ENCODE measurements at regions not wholly inside any gene's neighbourhood (a gene's known extent, or its start where the extent isn't known, plus 50 kb on each side); places are given as distances from the start of the nearest gene placed in this dataset.

- intact Hi-C loops (cut with micrococcal nuclease; ENCODE audit: unreplicated experiment) = no loop called here
- DNase-seq = no peak
- Mint-ChIP-seq H3K4me1 (ENCODE audit: low read depth, unreplicated experiment) (no peaks in the 10 kb centered on the region), H3K27ac (ENCODE audit: unreplicated experiment) (no peak overlapping the region), H3K9me3 (ENCODE audit: low read depth, unreplicated experiment) (peaks cover 5% of the 10 kb centered on the region), H3K27me3 (ENCODE audit: unreplicated experiment) (no peaks in the 10 kb centered on the region), H3K36me3 (ENCODE audit: insufficient read depth, unreplicated experiment) (no peaks in the 10 kb centered on the region), H3K4me3 (ENCODE audit: low read depth, unreplicated experiment) (no peak overlapping the region)
- no peak for TF ChIP-seq CTCF (IDR thresholded peaks at IDR 0.05; ENCODE audit: unreplicated experiment)
- CTCF ChIA-PET = interaction anchor here (0.7 kb wide), 1 partner anchor 14 kb away, joined by 3 read pairs; no protein-coding TSS in a partner anchor
- no TSS peak for BruUV-seq (replicated peaks)
Measured at GRCh38 chr2:57656198-57656597, 390.4 kb upstream of the VRK2 start.

DNA sequence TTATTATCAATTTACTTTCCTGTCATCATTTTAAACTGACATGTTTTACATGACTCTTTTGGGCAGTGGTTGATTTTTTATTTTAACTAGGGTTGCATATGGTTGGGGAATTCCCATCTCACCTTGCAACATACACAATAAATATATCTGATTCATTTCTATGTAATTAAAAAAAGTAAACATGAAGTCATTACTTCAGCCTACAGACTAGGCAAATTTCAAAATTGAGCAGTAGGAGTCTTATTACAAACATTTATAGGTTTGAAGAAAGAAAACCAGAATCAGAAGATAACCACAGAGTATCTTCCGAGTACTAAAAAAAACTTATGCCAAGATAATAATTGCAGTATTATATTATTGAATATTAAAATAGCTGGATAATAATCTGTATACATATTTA, 377.0 kb upstream of the VRK2 start:
- no peak overlapping the region for H3K4me3 Mint-ChIP-seq (ENCODE audit: low read depth, unreplicated experiment)
- no peak overlapping the region for H3K27ac Mint-ChIP-seq (ENCODE audit: unreplicated experiment)
- TF ChIP-seq CTCF (IDR thresholded peaks at IDR 0.05; ENCODE audit: unreplicated experiment) = no peak
- no peaks in the 10 kb centered on the region for H3K36me3 Mint-ChIP-seq (ENCODE audit: insufficient read depth, unreplicated experiment)
- no peaks in the 10 kb centered on the region for H3K9me3 Mint-ChIP-seq (ENCODE audit: low read depth, unreplicated experiment)
- DNase-seq = no peak
- CTCF ChIA-PET = no interaction called here
- peaks cover 9% of the 10 kb centered on the region for H3K4me1 Mint-ChIP-seq (ENCODE audit: low read depth, unreplicated experiment)
- intact Hi-C loops (cut with micrococcal nuclease; ENCODE audit: unreplicated experiment) = no loop called here
- H3K27me3 Mint-ChIP-seq (ENCODE audit: unreplicated experiment) = no peaks in the 10 kb centered on the region
- no TSS peak for BruUV-seq (replicated peaks)

- no TSS peak for BruUV-seq (replicated peaks)
- intact Hi-C loops (cut with micrococcal nuclease; ENCODE audit: unreplicated experiment) = no loop called here
- Mint-ChIP-seq H3K4me3 (ENCODE audit: low read depth, unreplicated experiment) (no peak overlapping the region), H3K9me3 (ENCODE audit: low read depth, unreplicated experiment) (no peaks in the 10 kb centered on the region), H3K27ac (ENCODE audit: unreplicated experiment) (no peak overlapping the region), H3K36me3 (ENCODE audit: insufficient read depth, unreplicated experiment) (no peaks in the 10 kb centered on the region), H3K4me1 (ENCODE audit: low read depth, unreplicated experiment) (peaks cover 9% of the 10 kb centered on the region), H3K27me3 (ENCODE audit: unreplicated experiment) (no peaks in the 10 kb centered on the region)
- CTCF ChIA-PET = no interaction called here
- no peak for DNase-seq
- no peak for TF ChIP-seq CTCF (IDR thresholded peaks at IDR 0.05; ENCODE audit: unreplicated experiment)
Measured at GRCh38 chr2:57674025-57674424, 372.6 kb upstream of the VRK2 start.

DNA sequence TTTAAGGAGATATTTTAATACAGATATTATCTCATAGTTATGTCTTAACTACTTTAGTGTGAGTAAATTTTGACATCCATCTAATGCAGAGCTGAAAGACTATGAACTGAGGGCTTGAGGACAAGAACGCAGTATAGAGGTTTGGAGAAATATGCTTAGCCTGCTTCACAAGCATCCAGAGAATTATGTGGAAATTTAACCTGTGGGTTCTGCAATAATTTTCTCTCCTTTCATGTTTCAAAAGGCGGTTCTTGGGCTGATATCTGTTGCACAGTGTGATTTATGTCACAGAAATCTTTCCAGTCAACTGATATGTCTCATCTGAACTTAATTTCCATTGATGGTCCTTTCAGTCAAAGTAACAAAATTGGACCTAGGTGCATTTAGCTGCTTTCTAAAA, 371.9 kb upstream of the VRK2 start:
- Mint-ChIP-seq H3K27me3 (ENCODE audit: unreplicated experiment) (no peaks in the 10 kb centered on the region), H3K36me3 (ENCODE audit: insufficient read depth, unreplicated experiment) (no peaks in the 10 kb centered on the region), H3K4me1 (ENCODE audit: low read depth, unreplicated experiment) (peaks cover 9% of the 10 kb centered on the region), H3K27ac (ENCODE audit: unreplicated experiment) (no peak overlapping the region), H3K4me3 (ENCODE audit: low read depth, unreplicated experiment) (no peak overlapping the region), H3K9me3 (ENCODE audit: low read depth, unreplicated experiment) (no peaks in the 10 kb centered on the region)
- intact Hi-C loops (cut with micrococcal nuclease; ENCODE audit: unreplicated experiment) = no loop called here
- no peak for TF ChIP-seq CTCF (IDR thresholded peaks at IDR 0.05; ENCODE audit: unreplicated experiment)
- DNase-seq = no peak
- CTCF ChIA-PET = no interaction called here
- BruUV-seq (replicated peaks) = no TSS peak

GRCh38 chr2:57677296-57677695, 369.3 kb upstream of the VRK2 start:
- CTCF ChIA-PET = no interaction called here
- TF ChIP-seq CTCF (IDR thresholded peaks at IDR 0.05; ENCODE audit: unreplicated experiment) = no peak
- no peaks in the 10 kb centered on the region for H3K27me3 Mint-ChIP-seq (ENCODE audit: unreplicated experiment)
- no peak overlapping the region for H3K27ac Mint-ChIP-seq (ENCODE audit: unreplicated experiment)
- no peaks in the 10 kb centered on the region for H3K36me3 Mint-ChIP-seq (ENCODE audit: insufficient read depth, unreplicated experiment)
- no peaks in the 10 kb centered on the region for H3K9me3 Mint-ChIP-seq (ENCODE audit: low read depth, unreplicated experiment)
- no peak overlapping the region for H3K4me3 Mint-ChIP-seq (ENCODE audit: low read depth, unreplicated experiment)
- peaks cover 8% of the 10 kb centered on the region for H3K4me1 Mint-ChIP-seq (ENCODE audit: low read depth, unreplicated experiment)
- DNase-seq = no peak
- intact Hi-C loops (cut with micrococcal nuclease; ENCODE audit: unreplicated experiment) = no loop called here
- no TSS peak for BruUV-seq (replicated peaks)

Data from Calu3 (cell line).